WTC11 (cell line): ENCODE measurements at regions not wholly inside any gene's neighbourhood (a gene's known extent, or its start where the extent isn't known, plus 50 kb on each side); places are given as distances from the start of the nearest gene placed in this dataset.

Experiments
- ATAC-seq: fragments of 200-7000 bp; cut with Tn5 transposase; 2 replicates; pipeline ENCODE4 v1.10.0; 2021; ENCODE audit warnings: mild to moderate bottlenecking, moderate library complexity
- CTCF ChIA-PET: fragments of 300-600 bp; sonication (Branson Sonifier 250); formaldehyde crosslinking; loops from one replicate; lab custom pipeline; 2021; ENCODE audit warnings: antibody characterized with exemption; lab: Charles Lee
- POLR2A ChIA-PET: fragments of 350-600 bp; sonication (Branson Sonifier 250); formaldehyde crosslinking; loops from one replicate; lab custom pipeline; 2021; ENCODE audit warnings: antibody characterized with exemption; lab: Charles Lee
- DNase-seq: peaks from one replicate; pipeline ENCODE4 v3.0.0; 2021; ENCODE audit warnings: low spot score
- H3K27ac Mint-ChIP-seq: 2 replicates; pipeline ENCODE4 v1.8.0; 2021; ENCODE audit warnings: mixed read lengths
- H3K27me3 Mint-ChIP-seq: 2 replicates; pipeline ENCODE4 v1.8.0; 2021; ENCODE audit warnings: low read depth, mild to moderate bottlenecking, moderate library complexity, mixed read lengths
- H3K36me3 Mint-ChIP-seq: 2 replicates; pipeline ENCODE4 v1.8.0; 2021; ENCODE audit warnings: mixed read lengths
- H3K4me1 Mint-ChIP-seq: 2 replicates; pipeline ENCODE4 v1.8.0; 2022; ENCODE audit warnings: mixed read lengths
- H3K4me3 Mint-ChIP-seq: 2 replicates; pipeline ENCODE4 v1.8.0; 2021; ENCODE audit warnings: mild to moderate bottlenecking, moderate library complexity, mixed read lengths
- H3K9me3 Mint-ChIP-seq: 2 replicates; pipeline ENCODE4 v1.8.0; 2021; ENCODE audit warnings: mixed read lengths
- CREM ChIP-seq: sonication (generic); formaldehyde crosslinking; IDR thresholded peaks from 2 replicates; pipeline ENCODE4 v1.8.1; 2022; ENCODE audit warnings: mild to moderate bottlenecking, missing genetic modification reagents, moderate library complexity
- CTCF ChIP-seq: fragments of 200-600 bp; IDR thresholded peaks from 2 replicates; pipeline ENCODE4 v1.8.0; 2022; ENCODE audit warnings: antibody characterized with exemption
- ELF4 ChIP-seq: sonication (generic); formaldehyde crosslinking; IDR thresholded peaks from 2 replicates; pipeline ENCODE4 v1.8.1; 2022; ENCODE audit warnings: low read depth, mild to moderate bottlenecking, moderate library complexity, missing genetic modification reagents
- ETV6 ChIP-seq: sonication (generic); formaldehyde crosslinking; IDR thresholded peaks from 2 replicates; pipeline ENCODE4 v1.8.1; 2022; ENCODE audit warnings: mild to moderate bottlenecking, missing genetic modification reagents
- FOXK1 ChIP-seq: sonication (generic); formaldehyde crosslinking; IDR thresholded peaks from 2 replicates; pipeline ENCODE4 v1.8.0; 2022; ENCODE audit warnings: mild to moderate bottlenecking, moderate library complexity, missing genetic modification reagents
- JAZF1 ChIP-seq: fragments of 250-450 bp; sonication (Bioruptor Pico); IDR thresholded peaks from 2 replicates; pipeline ENCODE4 v1.9.0; 2021; ENCODE audit warnings: moderate library complexity, mild to moderate bottlenecking, inconsistent platforms
- JUN ChIP-seq: sonication (generic); formaldehyde crosslinking; IDR thresholded peaks from 2 replicates; pipeline ENCODE4 v1.8.0; 2023; ENCODE audit warnings: mild to moderate bottlenecking, missing genetic modification reagents
- NFYB ChIP-seq: sonication (generic); formaldehyde crosslinking; conservative IDR thresholded peaks from 2 replicates; pipeline ENCODE4 v1.8.0; 2022; ENCODE audit warnings: low read depth, missing genetic modification reagents
- SMAD4 ChIP-seq: sonication (generic); formaldehyde crosslinking; IDR thresholded peaks from 2 replicates; pipeline ENCODE4 v1.8.0; 2022; ENCODE audit warnings: mild to moderate bottlenecking, missing genetic modification reagents
- STAT6 ChIP-seq: sonication (generic); formaldehyde crosslinking; conservative IDR thresholded peaks from 2 replicates; pipeline ENCODE4 v1.8.1; 2023; ENCODE audit warnings: mild to moderate bottlenecking, low read depth, missing genetic modification reagents, moderate library complexity
- TEAD4 ChIP-seq: sonication (generic); formaldehyde crosslinking; IDR thresholded peaks from 2 replicates; pipeline ENCODE4 v1.8.0; 2022; ENCODE audit warnings: mild to moderate bottlenecking, missing genetic modification reagents
- ZNF232 ChIP-seq: sonication (generic); formaldehyde crosslinking; IDR thresholded peaks from 2 replicates; pipeline ENCODE4 v1.8.0; 2022; ENCODE audit warnings: mild to moderate bottlenecking, missing genetic modification reagents
- TF ChIP-seq, protein P1 (sequence below): sonication (generic); formaldehyde crosslinking; IDR thresholded peaks from 2 replicates; pipeline ENCODE4 v1.8.0; 2023; ENCODE audit warnings: missing genetic modification reagents, mild to moderate bottlenecking, borderline replicate concordance
- TF ChIP-seq, protein P2 (sequence below): sonication (generic); formaldehyde crosslinking; IDR thresholded peaks from 2 replicates; pipeline ENCODE4 v1.8.1; 2022; ENCODE audit warnings: missing genetic modification reagents, borderline replicate concordance
- TF ChIP-seq, protein P3 (sequence below): sonication (generic); formaldehyde crosslinking; IDR thresholded peaks from 2 replicates; pipeline ENCODE4 v1.8.0; 2022; ENCODE audit warnings: mild to moderate bottlenecking, missing genetic modification reagents
- TF ChIP-seq, protein P4 (sequence below): sonication (generic); formaldehyde crosslinking; IDR thresholded peaks from 2 replicates; pipeline ENCODE4 v1.8.1; 2023; ENCODE audit warnings: mild to moderate bottlenecking, missing genetic modification reagents

DNA sequence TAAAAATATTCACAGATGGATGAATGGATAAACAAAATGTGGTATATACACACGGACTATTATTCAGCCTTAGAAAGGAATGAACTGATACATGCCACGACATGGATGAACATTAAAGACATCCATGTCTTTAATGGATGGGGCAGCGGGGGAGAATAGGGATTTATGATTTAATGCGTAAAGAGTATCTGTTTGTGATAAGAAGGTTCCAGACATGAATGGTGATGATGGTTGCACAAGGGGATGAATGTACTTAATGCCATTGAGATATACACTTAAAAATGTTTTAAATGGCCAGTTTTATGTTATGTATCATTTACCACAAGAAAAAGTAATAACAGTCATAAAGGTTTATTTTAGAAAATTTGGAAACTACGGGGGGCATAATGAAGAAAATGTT, 108.6 kb upstream of the WLS start:
- H3K27ac Mint-ChIP-seq, result no peak overlapping the region
- ATAC-seq, result no peak
- TF ChIP-seq, protein P1, sequence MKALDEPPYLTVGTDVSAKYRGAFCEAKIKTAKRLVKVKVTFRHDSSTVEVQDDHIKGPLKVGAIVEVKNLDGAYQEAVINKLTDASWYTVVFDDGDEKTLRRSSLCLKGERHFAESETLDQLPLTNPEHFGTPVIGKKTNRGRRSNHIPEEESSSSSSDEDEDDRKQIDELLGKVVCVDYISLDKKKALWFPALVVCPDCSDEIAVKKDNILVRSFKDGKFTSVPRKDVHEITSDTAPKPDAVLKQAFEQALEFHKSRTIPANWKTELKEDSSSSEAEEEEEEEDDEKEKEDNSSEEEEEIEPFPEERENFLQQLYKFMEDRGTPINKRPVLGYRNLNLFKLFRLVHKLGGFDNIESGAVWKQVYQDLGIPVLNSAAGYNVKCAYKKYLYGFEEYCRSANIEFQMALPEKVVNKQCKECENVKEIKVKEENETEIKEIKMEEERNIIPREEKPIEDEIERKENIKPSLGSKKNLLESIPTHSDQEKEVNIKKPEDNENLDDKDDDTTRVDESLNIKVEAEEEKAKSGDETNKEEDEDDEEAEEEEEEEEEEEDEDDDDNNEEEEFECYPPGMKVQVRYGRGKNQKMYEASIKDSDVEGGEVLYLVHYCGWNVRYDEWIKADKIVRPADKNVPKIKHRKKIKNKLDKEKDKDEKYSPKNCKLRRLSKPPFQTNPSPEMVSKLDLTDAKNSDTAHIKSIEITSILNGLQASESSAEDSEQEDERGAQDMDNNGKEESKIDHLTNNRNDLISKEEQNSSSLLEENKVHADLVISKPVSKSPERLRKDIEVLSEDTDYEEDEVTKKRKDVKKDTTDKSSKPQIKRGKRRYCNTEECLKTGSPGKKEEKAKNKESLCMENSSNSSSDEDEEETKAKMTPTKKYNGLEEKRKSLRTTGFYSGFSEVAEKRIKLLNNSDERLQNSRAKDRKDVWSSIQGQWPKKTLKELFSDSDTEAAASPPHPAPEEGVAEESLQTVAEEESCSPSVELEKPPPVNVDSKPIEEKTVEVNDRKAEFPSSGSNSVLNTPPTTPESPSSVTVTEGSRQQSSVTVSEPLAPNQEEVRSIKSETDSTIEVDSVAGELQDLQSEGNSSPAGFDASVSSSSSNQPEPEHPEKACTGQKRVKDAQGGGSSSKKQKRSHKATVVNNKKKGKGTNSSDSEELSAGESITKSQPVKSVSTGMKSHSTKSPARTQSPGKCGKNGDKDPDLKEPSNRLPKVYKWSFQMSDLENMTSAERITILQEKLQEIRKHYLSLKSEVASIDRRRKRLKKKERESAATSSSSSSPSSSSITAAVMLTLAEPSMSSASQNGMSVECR (CRISPR knock-in tag), result no peak
- no peak for TF ChIP-seq STAT6 (CRISPR knock-in tag)
- no peak for TF ChIP-seq SMAD4 (CRISPR knock-in tag)
- TF ChIP-seq, protein P2, sequence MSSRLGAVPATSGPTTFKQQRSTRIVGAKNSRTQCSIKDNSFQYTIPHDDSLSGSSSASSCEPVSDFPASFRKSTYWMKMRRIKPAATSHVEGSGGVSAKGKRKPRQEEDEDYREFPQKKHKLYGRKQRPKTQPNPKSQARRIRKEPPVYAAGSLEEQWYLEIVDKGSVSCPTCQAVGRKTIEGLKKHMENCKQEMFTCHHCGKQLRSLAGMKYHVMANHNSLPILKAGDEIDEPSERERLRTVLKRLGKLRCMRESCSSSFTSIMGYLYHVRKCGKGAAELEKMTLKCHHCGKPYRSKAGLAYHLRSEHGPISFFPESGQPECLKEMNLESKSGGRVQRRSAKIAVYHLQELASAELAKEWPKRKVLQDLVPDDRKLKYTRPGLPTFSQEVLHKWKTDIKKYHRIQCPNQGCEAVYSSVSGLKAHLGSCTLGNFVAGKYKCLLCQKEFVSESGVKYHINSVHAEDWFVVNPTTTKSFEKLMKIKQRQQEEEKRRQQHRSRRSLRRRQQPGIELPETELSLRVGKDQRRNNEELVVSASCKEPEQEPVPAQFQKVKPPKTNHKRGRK, result no peak
- no peak for TF ChIP-seq CTCF
- TF ChIP-seq NFYB (CRISPR knock-in tag), result no peak
- TF ChIP-seq JAZF1 (CRISPR knock-in tag), result no peak
- TF ChIP-seq TEAD4 (CRISPR knock-in tag), result no peak
- TF ChIP-seq, protein P3, sequence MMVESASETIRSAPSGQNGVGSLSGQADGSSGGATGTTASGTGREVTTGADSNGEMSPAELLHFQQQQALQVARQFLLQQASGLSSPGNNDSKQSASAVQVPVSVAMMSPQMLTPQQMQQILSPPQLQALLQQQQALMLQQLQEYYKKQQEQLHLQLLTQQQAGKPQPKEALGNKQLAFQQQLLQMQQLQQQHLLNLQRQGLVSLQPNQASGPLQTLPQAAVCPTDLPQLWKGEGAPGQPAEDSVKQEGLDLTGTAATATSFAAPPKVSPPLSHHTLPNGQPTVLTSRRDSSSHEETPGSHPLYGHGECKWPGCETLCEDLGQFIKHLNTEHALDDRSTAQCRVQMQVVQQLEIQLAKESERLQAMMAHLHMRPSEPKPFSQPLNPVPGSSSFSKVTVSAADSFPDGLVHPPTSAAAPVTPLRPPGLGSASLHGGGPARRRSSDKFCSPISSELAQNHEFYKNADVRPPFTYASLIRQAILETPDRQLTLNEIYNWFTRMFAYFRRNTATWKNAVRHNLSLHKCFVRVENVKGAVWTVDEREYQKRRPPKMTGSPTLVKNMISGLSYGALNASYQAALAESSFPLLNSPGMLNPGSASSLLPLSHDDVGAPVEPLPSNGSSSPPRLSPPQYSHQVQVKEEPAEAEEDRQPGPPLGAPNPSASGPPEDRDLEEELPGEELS, result no peak
- TF ChIP-seq, protein P4, sequence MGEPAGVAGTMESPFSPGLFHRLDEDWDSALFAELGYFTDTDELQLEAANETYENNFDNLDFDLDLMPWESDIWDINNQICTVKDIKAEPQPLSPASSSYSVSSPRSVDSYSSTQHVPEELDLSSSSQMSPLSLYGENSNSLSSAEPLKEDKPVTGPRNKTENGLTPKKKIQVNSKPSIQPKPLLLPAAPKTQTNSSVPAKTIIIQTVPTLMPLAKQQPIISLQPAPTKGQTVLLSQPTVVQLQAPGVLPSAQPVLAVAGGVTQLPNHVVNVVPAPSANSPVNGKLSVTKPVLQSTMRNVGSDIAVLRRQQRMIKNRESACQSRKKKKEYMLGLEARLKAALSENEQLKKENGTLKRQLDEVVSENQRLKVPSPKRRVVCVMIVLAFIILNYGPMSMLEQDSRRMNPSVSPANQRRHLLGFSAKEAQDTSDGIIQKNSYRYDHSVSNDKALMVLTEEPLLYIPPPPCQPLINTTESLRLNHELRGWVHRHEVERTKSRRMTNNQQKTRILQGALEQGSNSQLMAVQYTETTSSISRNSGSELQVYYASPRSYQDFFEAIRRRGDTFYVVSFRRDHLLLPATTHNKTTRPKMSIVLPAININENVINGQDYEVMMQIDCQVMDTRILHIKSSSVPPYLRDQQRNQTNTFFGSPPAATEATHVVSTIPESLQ (CRISPR knock-in tag), result no peak
- no peak for TF ChIP-seq ETV6 (CRISPR knock-in tag)
- no peak for TF ChIP-seq ELF4
- no peak for TF ChIP-seq FOXK1 (CRISPR knock-in tag)
- no peak for TF ChIP-seq ZNF232 (CRISPR knock-in tag)
- TF ChIP-seq CREM (CRISPR knock-in tag), result no peak
- no peak for TF ChIP-seq JUN (CRISPR knock-in tag)
- H3K4me3 Mint-ChIP-seq, result no peak overlapping the region
- DNase-seq, result no peak
- no peaks in the 10 kb centered on the region for H3K36me3 Mint-ChIP-seq
- no peaks in the 10 kb centered on the region; the same call in 1 of the 2 replicates for H3K27me3 Mint-ChIP-seq
- POLR2A ChIA-PET, result no interaction called here
- H3K9me3 Mint-ChIP-seq, result no peaks in the 10 kb centered on the region
- CTCF ChIA-PET, result interaction anchor here (0.9 to 5.8 kb wide), 2 partner anchors 20 to 221 kb away, joined by 4 to 75 read pairs; no protein-coding TSS in a partner anchor
- H3K4me1 Mint-ChIP-seq, result 0 out of 2 replicates have a peak, but pooled peaks cover 2% of the 10 kb centered on the region
